ENCODE measurements at regions not wholly inside any gene's neighbourhood (a gene's known extent, or its start where the extent isn't known, plus 50 kb on each side); places are given as distances from the start of the nearest gene placed in this dataset.

DNA sequence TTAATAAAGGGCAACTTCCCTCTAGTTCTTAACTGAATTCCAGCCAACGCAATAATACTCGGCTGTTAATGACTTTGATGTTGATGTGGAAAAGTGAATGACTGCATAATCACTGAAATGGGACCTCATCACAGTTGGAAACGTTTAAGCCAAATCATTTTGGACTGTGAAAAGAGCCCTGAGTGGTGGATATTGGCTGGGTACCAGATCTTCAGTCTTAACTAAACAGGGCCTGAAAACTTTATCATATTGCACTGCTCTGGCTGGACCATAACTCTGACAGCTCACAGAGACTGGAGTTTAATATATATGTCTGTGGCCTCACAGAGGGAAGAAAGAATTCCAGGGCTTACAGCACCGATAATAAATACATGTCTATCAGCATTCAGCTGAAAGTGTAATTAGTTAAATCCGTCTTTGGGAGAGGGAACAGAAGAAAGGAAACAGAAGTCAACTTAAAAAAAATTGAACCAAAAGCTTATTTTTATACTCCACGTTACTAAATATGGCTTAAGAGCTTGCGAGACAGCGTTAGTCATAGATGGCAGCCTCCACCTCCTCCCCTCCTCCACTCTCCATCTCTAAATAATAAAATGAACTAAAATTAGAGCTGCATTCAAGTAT is 222.3 kb upstream of the CDIN1 start (continued):
- 0 out of 2 replicates have a peak, but pooled peaks have one; percentile 3 for TF ChIP-seq ZNF335 (tag by site-specific recombination; conservative IDR thresholded peaks at IDR 0.05)
- TF ChIP-seq, protein P1, sequence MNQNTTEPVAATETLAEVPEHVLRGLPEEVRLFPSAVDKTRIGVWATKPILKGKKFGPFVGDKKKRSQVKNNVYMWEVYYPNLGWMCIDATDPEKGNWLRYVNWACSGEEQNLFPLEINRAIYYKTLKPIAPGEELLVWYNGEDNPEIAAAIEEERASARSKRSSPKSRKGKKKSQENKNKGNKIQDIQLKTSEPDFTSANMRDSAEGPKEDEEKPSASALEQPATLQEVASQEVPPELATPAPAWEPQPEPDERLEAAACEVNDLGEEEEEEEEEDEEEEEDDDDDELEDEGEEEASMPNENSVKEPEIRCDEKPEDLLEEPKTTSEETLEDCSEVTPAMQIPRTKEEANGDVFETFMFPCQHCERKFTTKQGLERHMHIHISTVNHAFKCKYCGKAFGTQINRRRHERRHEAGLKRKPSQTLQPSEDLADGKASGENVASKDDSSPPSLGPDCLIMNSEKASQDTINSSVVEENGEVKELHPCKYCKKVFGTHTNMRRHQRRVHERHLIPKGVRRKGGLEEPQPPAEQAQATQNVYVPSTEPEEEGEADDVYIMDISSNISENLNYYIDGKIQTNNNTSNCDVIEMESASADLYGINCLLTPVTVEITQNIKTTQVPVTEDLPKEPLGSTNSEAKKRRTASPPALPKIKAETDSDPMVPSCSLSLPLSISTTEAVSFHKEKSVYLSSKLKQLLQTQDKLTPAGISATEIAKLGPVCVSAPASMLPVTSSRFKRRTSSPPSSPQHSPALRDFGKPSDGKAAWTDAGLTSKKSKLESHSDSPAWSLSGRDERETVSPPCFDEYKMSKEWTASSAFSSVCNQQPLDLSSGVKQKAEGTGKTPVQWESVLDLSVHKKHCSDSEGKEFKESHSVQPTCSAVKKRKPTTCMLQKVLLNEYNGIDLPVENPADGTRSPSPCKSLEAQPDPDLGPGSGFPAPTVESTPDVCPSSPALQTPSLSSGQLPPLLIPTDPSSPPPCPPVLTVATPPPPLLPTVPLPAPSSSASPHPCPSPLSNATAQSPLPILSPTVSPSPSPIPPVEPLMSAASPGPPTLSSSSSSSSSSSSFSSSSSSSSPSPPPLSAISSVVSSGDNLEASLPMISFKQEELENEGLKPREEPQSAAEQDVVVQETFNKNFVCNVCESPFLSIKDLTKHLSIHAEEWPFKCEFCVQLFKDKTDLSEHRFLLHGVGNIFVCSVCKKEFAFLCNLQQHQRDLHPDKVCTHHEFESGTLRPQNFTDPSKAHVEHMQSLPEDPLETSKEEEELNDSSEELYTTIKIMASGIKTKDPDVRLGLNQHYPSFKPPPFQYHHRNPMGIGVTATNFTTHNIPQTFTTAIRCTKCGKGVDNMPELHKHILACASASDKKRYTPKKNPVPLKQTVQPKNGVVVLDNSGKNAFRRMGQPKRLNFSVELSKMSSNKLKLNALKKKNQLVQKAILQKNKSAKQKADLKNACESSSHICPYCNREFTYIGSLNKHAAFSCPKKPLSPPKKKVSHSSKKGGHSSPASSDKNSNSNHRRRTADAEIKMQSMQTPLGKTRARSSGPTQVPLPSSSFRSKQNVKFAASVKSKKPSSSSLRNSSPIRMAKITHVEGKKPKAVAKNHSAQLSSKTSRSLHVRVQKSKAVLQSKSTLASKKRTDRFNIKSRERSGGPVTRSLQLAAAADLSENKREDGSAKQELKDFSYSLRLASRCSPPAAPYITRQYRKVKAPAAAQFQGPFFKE (tag by site-specific recombination; IDR thresholded peaks at IDR 0.05; ENCODE audit: borderline replicate concordance), result no peak
- TF ChIP-seq HOXC10 (CRISPR knock-in tag; IDR thresholded peaks at IDR 0.05), result no peak
- TF ChIP-seq, protein P2, sequence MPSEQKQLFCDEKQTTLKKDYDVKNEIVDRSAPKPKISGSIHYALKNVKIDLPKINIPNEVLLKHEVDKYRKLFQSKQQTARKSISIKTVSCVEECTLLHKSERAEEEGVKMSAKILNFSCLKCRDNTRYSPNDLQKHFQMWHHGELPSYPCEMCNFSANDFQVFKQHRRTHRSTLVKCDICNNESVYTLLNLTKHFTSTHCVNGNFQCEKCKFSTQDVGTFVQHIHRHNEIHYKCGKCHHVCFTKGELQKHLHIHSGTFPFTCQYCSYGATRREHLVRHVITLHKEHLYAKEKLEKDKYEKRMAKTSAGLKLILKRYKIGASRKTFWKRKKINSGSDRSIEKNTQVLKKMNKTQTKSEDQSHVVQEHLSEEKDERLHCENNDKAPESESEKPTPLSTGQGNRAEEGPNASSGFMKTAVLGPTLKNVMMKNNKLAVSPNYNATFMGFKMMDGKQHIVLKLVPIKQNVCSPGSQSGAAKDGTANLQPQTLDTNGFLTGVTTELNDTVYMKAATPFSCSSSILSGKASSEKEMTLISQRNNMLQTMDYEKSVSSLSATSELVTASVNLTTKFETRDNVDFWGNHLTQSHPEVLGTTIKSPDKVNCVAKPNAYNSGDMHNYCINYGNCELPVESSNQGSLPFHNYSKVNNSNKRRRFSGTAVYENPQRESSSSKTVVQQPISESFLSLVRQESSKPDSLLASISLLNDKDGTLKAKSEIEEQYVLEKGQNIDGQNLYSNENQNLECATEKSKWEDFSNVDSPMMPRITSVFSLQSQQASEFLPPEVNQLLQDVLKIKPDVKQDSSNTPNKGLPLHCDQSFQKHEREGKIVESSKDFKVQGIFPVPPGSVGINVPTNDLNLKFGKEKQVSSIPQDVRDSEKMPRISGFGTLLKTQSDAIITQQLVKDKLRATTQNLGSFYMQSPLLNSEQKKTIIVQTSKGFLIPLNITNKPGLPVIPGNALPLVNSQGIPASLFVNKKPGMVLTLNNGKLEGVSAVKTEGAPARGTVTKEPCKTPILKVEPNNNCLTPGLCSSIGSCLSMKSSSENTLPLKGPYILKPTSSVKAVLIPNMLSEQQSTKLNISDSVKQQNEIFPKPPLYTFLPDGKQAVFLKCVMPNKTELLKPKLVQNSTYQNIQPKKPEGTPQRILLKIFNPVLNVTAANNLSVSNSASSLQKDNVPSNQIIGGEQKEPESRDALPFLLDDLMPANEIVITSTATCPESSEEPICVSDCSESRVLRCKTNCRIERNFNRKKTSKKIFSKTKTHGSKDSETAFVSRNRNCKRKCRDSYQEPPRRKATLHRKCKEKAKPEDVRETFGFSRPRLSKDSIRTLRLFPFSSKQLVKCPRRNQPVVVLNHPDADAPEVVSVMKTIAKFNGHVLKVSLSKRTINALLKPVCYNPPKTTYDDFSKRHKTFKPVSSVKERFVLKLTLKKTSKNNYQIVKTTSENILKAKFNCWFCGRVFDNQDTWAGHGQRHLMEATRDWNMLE (tag by site-specific recombination; conservative IDR thresholded peaks at IDR 0.05; ENCODE audit: low read depth), result peak; percentile 35; the same call in 1 of the 2 replicates
- no peak for TF ChIP-seq ZNF266 (tag by site-specific recombination; IDR thresholded peaks at IDR 0.05; ENCODE audit: low read depth)
- TF ChIP-seq, protein P3, sequence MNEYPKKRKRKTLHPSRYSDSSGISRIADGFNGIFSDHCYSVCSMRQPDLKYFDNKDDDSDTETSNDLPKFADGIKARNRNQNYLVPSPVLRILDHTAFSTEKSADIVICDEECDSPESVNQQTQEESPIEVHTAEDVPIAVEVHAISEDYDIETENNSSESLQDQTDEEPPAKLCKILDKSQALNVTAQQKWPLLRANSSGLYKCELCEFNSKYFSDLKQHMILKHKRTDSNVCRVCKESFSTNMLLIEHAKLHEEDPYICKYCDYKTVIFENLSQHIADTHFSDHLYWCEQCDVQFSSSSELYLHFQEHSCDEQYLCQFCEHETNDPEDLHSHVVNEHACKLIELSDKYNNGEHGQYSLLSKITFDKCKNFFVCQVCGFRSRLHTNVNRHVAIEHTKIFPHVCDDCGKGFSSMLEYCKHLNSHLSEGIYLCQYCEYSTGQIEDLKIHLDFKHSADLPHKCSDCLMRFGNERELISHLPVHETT (tag by site-specific recombination; IDR thresholded peaks at IDR 0.05), result peak; percentile 82
- no peak for TF ChIP-seq ZNF350 (tag by site-specific recombination; IDR thresholded peaks at IDR 0.05)
- TF ChIP-seq ZNF701 (tag by site-specific recombination; IDR thresholded peaks at IDR 0.05), result no peak
- TF ChIP-seq, protein P4, sequence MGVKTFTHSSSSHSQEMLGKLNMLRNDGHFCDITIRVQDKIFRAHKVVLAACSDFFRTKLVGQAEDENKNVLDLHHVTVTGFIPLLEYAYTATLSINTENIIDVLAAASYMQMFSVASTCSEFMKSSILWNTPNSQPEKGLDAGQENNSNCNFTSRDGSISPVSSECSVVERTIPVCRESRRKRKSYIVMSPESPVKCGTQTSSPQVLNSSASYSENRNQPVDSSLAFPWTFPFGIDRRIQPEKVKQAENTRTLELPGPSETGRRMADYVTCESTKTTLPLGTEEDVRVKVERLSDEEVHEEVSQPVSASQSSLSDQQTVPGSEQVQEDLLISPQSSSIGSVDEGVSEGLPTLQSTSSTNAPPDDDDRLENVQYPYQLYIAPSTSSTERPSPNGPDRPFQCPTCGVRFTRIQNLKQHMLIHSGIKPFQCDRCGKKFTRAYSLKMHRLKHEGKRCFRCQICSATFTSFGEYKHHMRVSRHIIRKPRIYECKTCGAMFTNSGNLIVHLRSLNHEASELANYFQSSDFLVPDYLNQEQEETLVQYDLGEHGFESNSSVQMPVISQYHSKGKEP (tag by site-specific recombination; IDR thresholded peaks at IDR 0.05), result peak; percentile 84
- no peak for TF ChIP-seq ZNF426 (tag by site-specific recombination; IDR thresholded peaks at IDR 0.05)
- TF ChIP-seq MYNN (tag by site-specific recombination; IDR thresholded peaks at IDR 0.05; ENCODE audit: borderline replicate concordance), result no peak
- peak; percentile 54; the same call in 1 of the 2 replicates for TF ChIP-seq ZNF596 (tag by site-specific recombination; IDR thresholded peaks at IDR 0.05)
- TF ChIP-seq, protein P5, sequence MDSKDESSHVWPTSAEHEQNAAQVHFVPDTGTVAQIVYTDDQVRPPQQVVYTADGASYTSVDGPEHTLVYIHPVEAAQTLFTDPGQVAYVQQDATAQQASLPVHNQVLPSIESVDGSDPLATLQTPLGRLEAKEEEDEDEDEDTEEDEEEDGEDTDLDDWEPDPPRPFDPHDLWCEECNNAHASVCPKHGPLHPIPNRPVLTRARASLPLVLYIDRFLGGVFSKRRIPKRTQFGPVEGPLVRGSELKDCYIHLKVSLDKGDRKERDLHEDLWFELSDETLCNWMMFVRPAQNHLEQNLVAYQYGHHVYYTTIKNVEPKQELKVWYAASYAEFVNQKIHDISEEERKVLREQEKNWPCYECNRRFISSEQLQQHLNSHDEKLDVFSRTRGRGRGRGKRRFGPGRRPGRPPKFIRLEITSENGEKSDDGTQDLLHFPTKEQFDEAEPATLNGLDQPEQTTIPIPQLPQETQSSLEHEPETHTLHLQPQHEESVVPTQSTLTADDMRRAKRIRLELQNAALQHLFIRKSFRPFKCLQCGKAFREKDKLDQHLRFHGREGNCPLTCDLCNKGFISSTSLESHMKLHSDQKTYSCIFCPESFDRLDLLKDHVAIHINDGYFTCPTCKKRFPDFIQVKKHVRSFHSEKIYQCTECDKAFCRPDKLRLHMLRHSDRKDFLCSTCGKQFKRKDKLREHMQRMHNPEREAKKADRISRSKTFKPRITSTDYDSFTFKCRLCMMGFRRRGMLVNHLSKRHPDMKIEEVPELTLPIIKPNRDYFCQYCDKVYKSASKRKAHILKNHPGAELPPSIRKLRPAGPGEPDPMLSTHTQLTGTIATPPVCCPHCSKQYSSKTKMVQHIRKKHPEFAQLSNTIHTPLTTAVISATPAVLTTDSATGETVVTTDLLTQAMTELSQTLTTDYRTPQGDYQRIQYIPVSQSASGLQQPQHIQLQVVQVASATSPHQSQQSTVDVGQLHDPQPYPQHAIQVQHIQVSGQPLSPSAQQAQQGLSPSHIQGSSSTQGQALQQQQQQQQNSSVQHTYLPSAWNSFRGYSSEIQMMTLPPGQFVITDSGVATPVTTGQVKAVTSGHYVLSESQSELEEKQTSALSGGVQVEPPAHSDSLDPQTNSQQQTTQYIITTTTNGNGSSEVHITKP (tag by site-specific recombination; IDR thresholded peaks at IDR 0.05), result no peak
- peak; percentile 89 for TF ChIP-seq IKZF3 (tag by site-specific recombination; IDR thresholded peaks at IDR 0.05)
- TF ChIP-seq ZNF416 (tag by site-specific recombination; IDR thresholded peaks at IDR 0.05), result no peak
- peak; percentile 18; the same call in 1 of the 2 replicates for TF ChIP-seq ZNF394 (tag by site-specific recombination; IDR thresholded peaks at IDR 0.05; ENCODE audit: borderline replicate concordance)
- TF ChIP-seq KLF8 (tag by site-specific recombination; IDR thresholded peaks at IDR 0.05), result peak; percentile 70
- TF ChIP-seq, protein P6, sequence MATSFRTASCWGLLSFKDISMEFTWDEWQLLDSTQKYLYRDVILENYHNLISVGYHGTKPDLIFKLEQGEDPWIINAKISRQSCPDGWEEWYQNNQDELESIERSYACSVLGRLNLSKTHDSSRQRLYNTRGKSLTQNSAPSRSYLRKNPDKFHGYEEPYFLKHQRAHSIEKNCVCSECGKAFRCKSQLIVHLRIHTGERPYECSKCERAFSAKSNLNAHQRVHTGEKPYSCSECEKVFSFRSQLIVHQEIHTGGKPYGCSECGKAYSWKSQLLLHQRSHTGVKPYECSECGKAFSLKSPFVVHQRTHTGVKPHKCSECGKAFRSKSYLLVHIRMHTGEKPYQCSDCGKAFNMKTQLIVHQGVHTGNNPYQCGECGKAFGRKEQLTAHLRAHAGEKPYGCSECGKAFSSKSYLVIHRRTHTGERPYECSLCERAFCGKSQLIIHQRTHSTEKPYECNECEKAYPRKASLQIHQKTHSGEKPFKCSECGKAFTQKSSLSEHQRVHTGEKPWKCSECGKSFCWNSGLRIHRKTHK (tag by site-specific recombination; IDR thresholded peaks at IDR 0.05), result no peak
- peak; percentile 52; the same call in 1 of the 2 replicates for TF ChIP-seq ZNF423 (tag by site-specific recombination; IDR thresholded peaks at IDR 0.05)

All from HEK293 (cell line).